ENCODE measurements at regions not wholly inside any gene's neighbourhood (a gene's known extent, or its start where the extent isn't known, plus 50 kb on each side); places are given as distances from the start of the nearest gene placed in this dataset.

DNA sequence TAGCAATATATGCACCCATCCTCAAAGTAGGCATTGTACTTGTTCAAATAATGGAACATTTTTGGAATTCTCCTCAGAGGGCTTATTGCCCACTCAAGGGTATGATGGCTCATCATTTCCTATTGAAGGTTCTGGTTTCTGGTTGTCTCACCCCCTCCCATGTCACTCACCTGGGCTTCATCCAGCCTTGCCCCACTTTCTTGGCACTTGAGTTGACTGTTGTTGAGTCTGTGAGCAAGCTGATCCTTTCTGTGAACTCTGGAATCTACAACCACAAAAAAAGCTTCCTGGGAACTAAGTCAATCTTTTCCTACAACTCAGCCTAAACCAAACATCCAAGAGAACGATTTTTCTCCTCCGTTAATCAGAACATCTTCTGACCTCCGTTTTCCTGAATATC lies 73.9 kb upstream of the ANKH start:
- Histone ChIP-seq H3K4me1 (ENCODE audit: control insufficient read depth, low read length) (no peaks in the 10 kb centered on the region), H3K27ac (ENCODE audit: low read depth, low read length) (no peak overlapping the region), H3K27me3 (ENCODE audit: control insufficient read depth, low read length) (peaks cover 23% of the 10 kb centered on the region), H3F3A (ENCODE audit: control insufficient read depth, insufficient read depth) (no peaks in the 10 kb centered on the region), H3K36me3 (ENCODE audit: control insufficient read depth, low read length) (no peaks in the 10 kb centered on the region), H4K20me1 (ENCODE audit: control insufficient read depth, insufficient read depth, low read depth, low read length) (no peaks in the 10 kb centered on the region), H3K4me3 (ENCODE audit: low read length) (no peak overlapping the region), H3K79me2 (ENCODE audit: control insufficient read depth, low read length) (no peaks in the 10 kb centered on the region), H3K9me3 (ENCODE audit: control insufficient read depth, insufficient read depth, low read length) (no peaks in the 10 kb centered on the region), H3K4me2 (ENCODE audit: low read length) (no peak overlapping the region), H3K9me2 (replicated peaks; ENCODE audit: control insufficient read depth, low read length) (no peaks in the 10 kb centered on the region)
- TF ChIP-seq EZH2phosphoT487 (IDR thresholded peaks at IDR 0.05; ENCODE audit: borderline replicate concordance, low read length) (no peak), CTCF (IDR thresholded peaks at IDR 0.05; ENCODE audit: low read depth, low read length, poor library complexity, severe bottlenecking) (no peak)

- Histone ChIP-seq H3K4me2 (ENCODE audit: low read length) (no peak overlapping the region), H3K9me3 (ENCODE audit: control insufficient read depth, insufficient read depth, low read length) (no peaks in the 10 kb centered on the region), H3K27me3 (ENCODE audit: control insufficient read depth, low read length) (peaks cover 22% of the 10 kb centered on the region), H3K9me2 (replicated peaks; ENCODE audit: control insufficient read depth, low read length) (no peaks in the 10 kb centered on the region), H3K79me2 (ENCODE audit: control insufficient read depth, low read length) (no peaks in the 10 kb centered on the region), H3K4me3 (ENCODE audit: low read length) (no peak overlapping the region), H3K27ac (ENCODE audit: low read depth, low read length) (no peak overlapping the region), H4K20me1 (ENCODE audit: control insufficient read depth, insufficient read depth, low read depth, low read length) (no peaks in the 10 kb centered on the region), H3F3A (ENCODE audit: control insufficient read depth, insufficient read depth) (no peaks in the 10 kb centered on the region), H3K4me1 (ENCODE audit: control insufficient read depth, low read length) (no peaks in the 10 kb centered on the region), H3K36me3 (ENCODE audit: control insufficient read depth, low read length) (no peaks in the 10 kb centered on the region)
- no peak for TF ChIP-seq EZH2phosphoT487 (IDR thresholded peaks at IDR 0.05; ENCODE audit: borderline replicate concordance, low read length)
- TF ChIP-seq CTCF (IDR thresholded peaks at IDR 0.05; ENCODE audit: low read depth, low read length, poor library complexity, severe bottlenecking) = no peak
Observed at GRCh38 chr5:14944996-14945395, 73.4 kb upstream of the ANKH start.

DNA sequence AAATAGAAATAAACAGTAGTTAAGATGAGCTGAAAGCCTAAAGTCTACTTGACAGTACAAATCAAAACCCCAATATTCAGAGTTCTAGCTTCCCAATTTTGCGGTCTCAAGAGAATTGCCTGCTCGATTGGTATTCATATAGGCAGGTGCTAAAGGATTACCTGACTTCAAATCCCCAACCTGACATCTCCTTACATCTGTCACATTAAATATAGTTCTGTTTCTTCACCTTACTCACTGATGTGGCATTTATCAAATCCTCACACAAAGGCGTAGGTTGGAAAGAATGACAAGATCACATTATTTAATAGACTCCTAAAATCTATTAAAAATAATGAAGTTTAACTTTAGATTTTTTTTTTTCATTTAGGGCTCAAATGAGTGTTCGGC lies 72.8 kb upstream of the ANKH start:
- no peaks in the 10 kb centered on the region for H3K36me3 ChIP-seq (ENCODE audit: control insufficient read depth, low read length)
- no peak for TF ChIP-seq CTCF (IDR thresholded peaks at IDR 0.05; ENCODE audit: low read depth, low read length, poor library complexity, severe bottlenecking)
- no peak for TF ChIP-seq EZH2phosphoT487 (IDR thresholded peaks at IDR 0.05; ENCODE audit: borderline replicate concordance, low read length)
- H3K4me1 ChIP-seq (ENCODE audit: control insufficient read depth, low read length) = no peaks in the 10 kb centered on the region
- no peak overlapping the region for H3K4me3 ChIP-seq (ENCODE audit: low read length)
- H3K79me2 ChIP-seq (ENCODE audit: control insufficient read depth, low read length) = no peaks in the 10 kb centered on the region
- H3K27me3 ChIP-seq (ENCODE audit: control insufficient read depth, low read length) = peaks cover 20% of the 10 kb centered on the region
- no peak overlapping the region for H3K27ac ChIP-seq (ENCODE audit: low read depth, low read length)
- H3K9me2 ChIP-seq (replicated peaks; ENCODE audit: control insufficient read depth, low read length) = no peaks in the 10 kb centered on the region
- no peak overlapping the region for H3K4me2 ChIP-seq (ENCODE audit: low read length)
- H3K9me3 ChIP-seq (ENCODE audit: control insufficient read depth, insufficient read depth, low read length) = no peaks in the 10 kb centered on the region
- no peaks in the 10 kb centered on the region for H4K20me1 ChIP-seq (ENCODE audit: control insufficient read depth, insufficient read depth, low read depth, low read length)
- no peaks in the 10 kb centered on the region for H3F3A ChIP-seq (ENCODE audit: control insufficient read depth, insufficient read depth)

- Histone ChIP-seq H3K27ac (ENCODE audit: low read depth, low read length) (no peak overlapping the region), H3K4me3 (ENCODE audit: low read length) (no peak overlapping the region)
Observed at GRCh38 chr5:14942212-14942611, 70.6 kb upstream of the ANKH start.

More at GRCh38 chr5:14942212-14942611, 70.6 kb upstream of the ANKH start:
- Histone ChIP-seq H3K79me2 (ENCODE audit: control insufficient read depth, low read length) (no peaks in the 10 kb centered on the region), H3K4me1 (ENCODE audit: control insufficient read depth, low read length) (no peaks in the 10 kb centered on the region), H3K27me3 (ENCODE audit: control insufficient read depth, low read length) (peaks cover 14% of the 10 kb centered on the region), H3K36me3 (ENCODE audit: control insufficient read depth, low read length) (no peaks in the 10 kb centered on the region), H3F3A (ENCODE audit: control insufficient read depth, insufficient read depth) (no peaks in the 10 kb centered on the region), H3K9me3 (ENCODE audit: control insufficient read depth, insufficient read depth, low read length) (no peaks in the 10 kb centered on the region), H3K4me2 (ENCODE audit: low read length) (no peak overlapping the region), H4K20me1 (ENCODE audit: control insufficient read depth, insufficient read depth, low read depth, low read length) (no peaks in the 10 kb centered on the region), H3K9me2 (replicated peaks; ENCODE audit: control insufficient read depth, low read length) (no peaks in the 10 kb centered on the region)
- TF ChIP-seq CTCF (IDR thresholded peaks at IDR 0.05; ENCODE audit: low read depth, low read length, poor library complexity, severe bottlenecking) (no peak), EZH2phosphoT487 (IDR thresholded peaks at IDR 0.05; ENCODE audit: borderline replicate concordance, low read length) (no peak)

All from DOHH2 (cell line).